B cell (primary cell): ENCODE measurements at regions not wholly inside any gene's neighbourhood (a gene's known extent, or its start where the extent isn't known, plus 50 kb on each side); places are given as distances from the start of the nearest gene placed in this dataset.
A peak's percentile ranks its signal among the peaks of the same experiment; 100 is the strongest.

Experiments used
- ATAC-seq: fragments of 200-7000 bp; cut with Tn5 transposase; one replicate; pipeline ENCODE4 v1.10.0; 2021; ENCODE audit warnings: low read depth, mild to moderate bottlenecking, moderate number of reproducible peaks, moderate library complexity
- CTCF ChIA-PET: fragments of 350-600 bp; sonication (Branson Sonifier 250); formaldehyde crosslinking; loops from one replicate; lab custom pipeline; 2021; ENCODE audit warnings: antibody characterized with exemption, inconsistent platforms; lab: Charles Lee
- POLR2A ChIA-PET: fragments of 350-600 bp; sonication (Branson Sonifier 250); formaldehyde crosslinking; loops from one replicate; lab custom pipeline; 2021; ENCODE audit warnings: antibody characterized with exemption; lab: Charles Lee
- DNase-seq: peaks from one replicate; pipeline ENCODE4 v3.0.0; 2013
- H2AFZ ChIP-seq: 2 replicates; pipeline ENCODE4 v1.6.1; 2012; ENCODE audit warnings: mild to moderate bottlenecking, low read depth, low read length; ENCODE audit not compliant: insufficient read depth, poor library complexity, severe bottlenecking
- H3K27ac ChIP-seq, 2 donors: 1 replicate in 1 of 2; 2 replicates in 1 of 2; pipeline ENCODE4 v1.5.1; 2012 to 2013; ENCODE audit warnings: low read length in 2 of 2, mild to moderate bottlenecking in 2 of 2, moderate library complexity in 1 of 2
- H3K27me3 ChIP-seq, 4 experiments: fragments of 200-600 bp in 1 of 4; sonication (generic) in 1 of 4; replicated peaks in 1 of 4; 1 replicate in 2 of 4; 2 replicates in 2 of 4; pipeline versions ENCODE4 v1.6.1 to v1.7.0; 2013 to 2016; ENCODE audit warnings: low read length in 3 of 4, mild to moderate bottlenecking in 2 of 4, mixed read lengths in 1 of 4, moderate library complexity in 1 of 4; ENCODE audit not compliant: insufficient read depth in 4 of 4, control insufficient read depth in 3 of 4; ENCODE audit errors: control extremely low read depth in 1 of 4
- H3K36me3 ChIP-seq, 2 experiments: replicated peaks in 1 of 2; 1 replicate in 1 of 2; 2 replicates in 1 of 2; pipeline versions ENCODE4 v1.6.1 to v1.7.1; 2013; ENCODE audit warnings: low read length in 1 of 2; ENCODE audit not compliant: insufficient read depth in 2 of 2, control insufficient read depth in 1 of 2; ENCODE audit errors: control extremely low read depth in 1 of 2, extremely low read depth in 1 of 2
- H3K4me1 ChIP-seq, 2 donors: fragments of 200-600 bp in 1 of 2; sonication (generic) in 1 of 2; 1 replicate in 1 of 2; 2 replicates in 1 of 2; pipeline versions ENCODE4 v1.5.1 to v1.6.1; 2013 to 2017; ENCODE audit warnings: low read length in 2 of 2; ENCODE audit not compliant: control insufficient read depth in 2 of 2, insufficient read depth in 2 of 2
- H3K4me2 ChIP-seq: replicated peaks from 2 replicates; pipeline ENCODE3; 2012; ENCODE audit warnings: mild to moderate bottlenecking, low read depth, low read length; ENCODE audit not compliant: poor library complexity, severe bottlenecking
- H3K4me3 ChIP-seq, 5 experiments: fragments of 200-600 bp in 1 of 5; sonication (generic) in 1 of 5; 1 replicate in 3 of 5; 2 replicates in 2 of 5; pipeline versions ENCODE4 v1.5.1 to v1.7.0; 2011 to 2016; ENCODE audit warnings: low read length in 4 of 5, mild to moderate bottlenecking in 4 of 5, low read depth in 2 of 5, control low read depth in 1 of 5, moderate library complexity in 1 of 5; ENCODE audit not compliant: insufficient read depth in 1 of 5; ENCODE audit errors: control extremely low read depth in 1 of 5, extremely low read depth in 1 of 5
- H3K79me2 ChIP-seq: fragments of 200-600 bp; sonication (generic); one replicate; pipeline ENCODE4 v1.6.0; 2016; ENCODE audit warnings: low read length; ENCODE audit not compliant: control insufficient read depth, insufficient read depth
- H3K9ac ChIP-seq: fragments of 200-600 bp; sonication (generic); 2 replicates; pipeline ENCODE4 v1.6.1; 2017; ENCODE audit warnings: mild to moderate bottlenecking, low read length, moderate library complexity
- H3K9me3 ChIP-seq, 3 donors: one replicate each; pipeline versions ENCODE4 v1.6.1 to v1.7.1; 2013; ENCODE audit warnings: low read length in 2 of 3; ENCODE audit not compliant: control insufficient read depth in 2 of 3, insufficient read depth in 1 of 3; ENCODE audit errors: control extremely low read depth in 1 of 3
- H4K20me1 ChIP-seq: 2 replicates; pipeline ENCODE4 v1.6.0; 2012; ENCODE audit warnings: mild to moderate bottlenecking, low read length; ENCODE audit not compliant: insufficient read depth, control insufficient read depth, poor library complexity, severe bottlenecking
- H3K27ac Mint-ChIP-seq: one replicate; pipeline ENCODE4 v1.8.0; 2021; ENCODE audit warnings: mixed read lengths
- H3K27me3 Mint-ChIP-seq: one replicate; pipeline ENCODE4 v1.8.0; 2021; ENCODE audit warnings: mixed read lengths
- H3K4me1 Mint-ChIP-seq: one replicate; pipeline ENCODE4 v1.8.0; 2021; ENCODE audit warnings: mixed read lengths
- H3K4me3 Mint-ChIP-seq: one replicate; pipeline ENCODE4 v1.8.0; 2021; ENCODE audit warnings: mixed read lengths
- H3K9me3 Mint-ChIP-seq: one replicate; pipeline ENCODE4 v1.8.0; 2022; ENCODE audit warnings: mixed read lengths; ENCODE audit not compliant: insufficient read depth
- EZH2 ChIP-seq: IDR thresholded peaks from 2 replicates; pipeline ENCODE4 v1.6.1; 2012; ENCODE audit warnings: borderline replicate concordance, low read depth, mild to moderate bottlenecking, moderate library complexity, low read length; ENCODE audit not compliant: insufficient read depth, poor library complexity, severe bottlenecking
- WGBS: methylation state at CpG from one replicate; pipeline ENCODE4 v1.1.5; 2013; ENCODE audit warnings: missing lambda C conversion rate; ENCODE audit not compliant: insufficient coverage; 5-methylcytosine and 5-hydroxymethylcytosine counted together
- intact Hi-C: fragments of 100-400 bp; cut with micrococcal nuclease; formaldehyde crosslinking; loops from one replicate; pipeline ENCODE4 v1.10.0; 2022
- TF ChIP-seq, protein P1 (sequence below): fragments of 200-600 bp; IDR thresholded peaks from one replicate; pipeline ENCODE4 v1.8.0; 2022; ENCODE audit warnings: antibody characterized with exemption, mild to moderate bottlenecking

DNA sequence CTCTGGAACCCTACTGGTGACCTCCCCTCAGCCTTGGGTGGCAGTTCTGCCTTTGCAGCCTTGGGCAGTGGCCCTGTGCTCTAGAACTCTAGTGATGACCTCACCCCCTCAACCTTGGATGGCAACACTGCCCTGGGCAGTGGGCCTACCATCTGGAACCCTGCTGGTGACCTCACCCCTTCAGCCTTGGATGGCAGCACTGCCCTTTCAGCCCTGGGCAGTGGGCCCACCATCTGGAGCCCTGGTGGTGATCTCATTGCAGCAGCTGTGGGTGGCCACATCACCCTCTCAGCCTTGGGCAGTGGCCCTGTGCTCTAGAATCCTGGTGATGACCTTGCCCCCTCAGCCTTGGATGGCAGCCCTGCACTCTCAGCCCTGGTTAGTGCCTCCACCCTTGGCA is 129.3 kb downstream of the RBMX2 start:
- no peak overlapping the region for H3K27ac Mint-ChIP-seq
- DNase-seq (no peak), ATAC-seq (no peak)
- H3K9ac ChIP-seq: no peak overlapping the region
- no peak overlapping the region for H2AFZ ChIP-seq
- H3K4me1 ChIP-seq: no peaks in the 10 kb centered on the region
- TF ChIP-seq, protein P1, sequence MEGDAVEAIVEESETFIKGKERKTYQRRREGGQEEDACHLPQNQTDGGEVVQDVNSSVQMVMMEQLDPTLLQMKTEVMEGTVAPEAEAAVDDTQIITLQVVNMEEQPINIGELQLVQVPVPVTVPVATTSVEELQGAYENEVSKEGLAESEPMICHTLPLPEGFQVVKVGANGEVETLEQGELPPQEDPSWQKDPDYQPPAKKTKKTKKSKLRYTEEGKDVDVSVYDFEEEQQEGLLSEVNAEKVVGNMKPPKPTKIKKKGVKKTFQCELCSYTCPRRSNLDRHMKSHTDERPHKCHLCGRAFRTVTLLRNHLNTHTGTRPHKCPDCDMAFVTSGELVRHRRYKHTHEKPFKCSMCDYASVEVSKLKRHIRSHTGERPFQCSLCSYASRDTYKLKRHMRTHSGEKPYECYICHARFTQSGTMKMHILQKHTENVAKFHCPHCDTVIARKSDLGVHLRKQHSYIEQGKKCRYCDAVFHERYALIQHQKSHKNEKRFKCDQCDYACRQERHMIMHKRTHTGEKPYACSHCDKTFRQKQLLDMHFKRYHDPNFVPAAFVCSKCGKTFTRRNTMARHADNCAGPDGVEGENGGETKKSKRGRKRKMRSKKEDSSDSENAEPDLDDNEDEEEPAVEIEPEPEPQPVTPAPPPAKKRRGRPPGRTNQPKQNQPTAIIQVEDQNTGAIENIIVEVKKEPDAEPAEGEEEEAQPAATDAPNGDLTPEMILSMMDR: no peak
- no peak for TF ChIP-seq EZH2
- H3K36me3 ChIP-seq: no peaks in the 10 kb centered on the region
- ChIA-PET CTCF (no interaction called here), POLR2A (no interaction called here)
- H3K27me3 Mint-ChIP-seq: peaks cover 8% of the 10 kb centered on the region
- H3K79me2 ChIP-seq: no peaks in the 10 kb centered on the region
- no peaks in the 10 kb centered on the region for H3K4me1 Mint-ChIP-seq
- no peak overlapping the region for H3K27ac ChIP-seq
- no peak overlapping the region for H3K4me2 ChIP-seq
- H3K9me3 ChIP-seq: no peaks in the 10 kb centered on the region
- no peak overlapping the region for H3K4me3 ChIP-seq
- H3K9me3 Mint-ChIP-seq: no peaks in the 10 kb centered on the region
- H3K4me3 Mint-ChIP-seq: no peak overlapping the region
- H3K27me3 ChIP-seq: no peaks in the 10 kb centered on the region
- H4K20me1 ChIP-seq: no peaks in the 10 kb centered on the region
- intact Hi-C loops: no loop called here

DNA sequence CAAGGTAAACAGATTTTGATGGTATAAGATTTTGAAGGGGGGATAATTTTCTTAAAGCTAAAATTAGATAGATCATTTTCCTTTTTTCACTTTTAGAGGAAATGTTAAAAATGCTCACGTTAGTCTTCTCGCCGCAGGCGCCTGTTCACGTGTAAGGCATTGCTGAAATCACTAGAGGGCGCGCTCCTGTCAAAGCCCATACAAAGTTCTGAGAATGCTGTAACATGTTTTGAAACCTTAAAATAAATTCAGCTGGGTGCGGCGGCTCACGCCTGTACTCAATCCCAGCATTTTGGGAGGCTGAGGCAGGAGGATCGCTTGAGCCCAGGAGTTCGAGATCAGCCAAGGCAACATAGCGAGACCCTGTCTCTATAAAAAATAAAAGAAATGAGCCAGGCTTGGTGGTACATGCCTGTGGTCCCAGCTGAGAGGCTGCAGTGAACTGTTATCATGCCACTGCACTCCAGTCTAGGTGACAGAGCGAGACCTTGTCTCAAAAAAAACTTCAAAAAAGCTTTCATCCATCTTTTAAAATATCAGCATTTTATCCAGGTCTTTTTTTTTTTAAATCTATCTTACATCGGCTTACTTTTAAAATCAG is 138.0 kb downstream of the RBMX2 start:
- Histone ChIP-seq H3K79me2 (no peaks in the 10 kb centered on the region), H3K4me3 (no peak overlapping the region), H2AFZ (no peak overlapping the region), H3K27me3 (no peaks in the 10 kb centered on the region), H3K36me3 (no peaks in the 10 kb centered on the region), H3K4me1 (no peaks in the 10 kb centered on the region), H3K27ac (no peak overlapping the region), H3K4me2 (no peak overlapping the region), H3K9ac (no peak overlapping the region), H3K9me3 (no peaks in the 10 kb centered on the region), H4K20me1 (no peaks in the 10 kb centered on the region)
- Mint-ChIP-seq H3K4me1 (no peaks in the 10 kb centered on the region), H3K9me3 (no peaks in the 10 kb centered on the region), H3K27ac (no peak overlapping the region), H3K27me3 (peaks cover 13% of the 10 kb centered on the region), H3K4me3 (no peak overlapping the region)
- ATAC-seq: no peak
- DNase-seq: peak; percentile 47
- intact Hi-C loops: no loop called here
- TF ChIP-seq EZH2: no peak
- TF ChIP-seq, protein P1: peak; percentile 71
- ChIA-PET POLR2A (no interaction called here), CTCF (interaction anchor here (0.7 to 6.0 kb wide), 7 partner anchors 12 to 1273 kb away, joined by 3 to 58 read pairs (median 6); no protein-coding TSS in a partner anchor)
- WGBS: no CpG with 5 or more reads among the region's 15 CpGs
